SU-DHL-6 (cell line): ENCODE measurements at regions not wholly inside any gene's neighbourhood (a gene's known extent, or its start where the extent isn't known, plus 50 kb on each side); places are given as distances from the start of the nearest gene placed in this dataset.

Experiments
- CTCF ChIP-seq: fragments of 200-600 bp; sonication (generic); IDR thresholded peaks from one replicate; pipeline ENCODE4 v1.5.1; 2017; ENCODE audit warnings: antibody characterized with exemption, mild to moderate bottlenecking, low read length, moderate library complexity; ENCODE audit not compliant: insufficient read depth, poor library complexity, severe bottlenecking
- EZH2phosphoT487 ChIP-seq: fragments of 200-600 bp; sonication (generic), shearing (Covaris generic); conservative IDR thresholded peaks from 2 replicates; pipeline ENCODE4 v1.6.1; 2018; ENCODE audit warnings: mild to moderate bottlenecking, antibody characterized with exemption, low read length, moderate library complexity, mixed read lengths

- TF ChIP-seq CTCF (peak; percentile 47), EZH2phosphoT487 (no peak)
Measured at GRCh38 chr4:75289914-75290582, 224.2 kb downstream of the RCHY1 start.
